NCI-H2196 treated with DMSO at 0.1 percent for 48 hours (cell line): ENCODE measurements at regions not wholly inside any gene's neighbourhood (a gene's known extent, or its start where the extent isn't known, plus 50 kb on each side); places are given as distances from the start of the nearest gene placed in this dataset.

Experiments used
- DNase-seq: peaks from one replicate; lab custom pipeline; 2025; ENCODE audit not compliant: unreplicated experiment; lab: John Stamatoyannopoulos, UW

DNA sequence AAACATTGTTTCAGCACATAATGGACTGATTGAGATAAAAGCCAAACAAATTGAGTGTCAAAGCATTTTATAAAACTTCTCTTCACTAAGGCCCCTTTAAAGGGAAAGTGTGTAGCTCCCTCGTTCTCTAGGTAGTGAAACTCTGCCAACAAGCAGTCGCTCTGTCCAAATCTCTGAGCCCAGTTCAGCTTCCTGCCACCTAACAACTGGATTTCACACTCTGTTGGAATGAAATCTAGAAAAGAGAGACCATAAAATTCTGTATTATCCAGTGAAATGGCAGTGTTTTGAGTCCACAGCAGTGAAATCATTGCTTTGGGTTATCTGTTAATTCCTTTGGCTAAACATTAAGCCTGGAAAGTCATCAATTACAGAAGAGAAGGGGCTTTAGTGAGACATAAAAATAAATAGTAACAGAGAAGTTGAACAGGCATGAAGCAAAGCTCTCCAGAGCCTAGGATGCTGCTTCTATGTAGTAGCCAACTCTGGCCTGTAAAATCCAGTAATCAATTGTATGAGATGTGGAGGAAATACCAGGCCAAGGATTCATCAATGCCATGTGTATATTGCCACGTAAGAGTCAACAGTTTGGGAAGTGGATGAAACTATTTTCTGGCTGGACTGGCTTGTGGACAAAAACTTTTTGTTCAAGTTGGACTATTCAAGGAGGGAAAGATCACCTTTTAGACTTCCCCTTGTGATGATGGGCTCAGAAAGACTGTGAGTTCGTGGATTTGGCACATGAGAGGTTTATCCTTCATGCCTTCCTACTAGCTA is 122.5 kb downstream of the WIF1 start:
- no peak for DNase-seq

- DNase-seq = no peak
These were observed 122.0 kb downstream of the WIF1 start for GRCh38 chr12:64999148-64999425.
